ENCODE measurements at regions not wholly inside any gene's neighbourhood (a gene's known extent, or its start where the extent isn't known, plus 50 kb on each side); places are given as distances from the start of the nearest gene placed in this dataset.

DNA sequence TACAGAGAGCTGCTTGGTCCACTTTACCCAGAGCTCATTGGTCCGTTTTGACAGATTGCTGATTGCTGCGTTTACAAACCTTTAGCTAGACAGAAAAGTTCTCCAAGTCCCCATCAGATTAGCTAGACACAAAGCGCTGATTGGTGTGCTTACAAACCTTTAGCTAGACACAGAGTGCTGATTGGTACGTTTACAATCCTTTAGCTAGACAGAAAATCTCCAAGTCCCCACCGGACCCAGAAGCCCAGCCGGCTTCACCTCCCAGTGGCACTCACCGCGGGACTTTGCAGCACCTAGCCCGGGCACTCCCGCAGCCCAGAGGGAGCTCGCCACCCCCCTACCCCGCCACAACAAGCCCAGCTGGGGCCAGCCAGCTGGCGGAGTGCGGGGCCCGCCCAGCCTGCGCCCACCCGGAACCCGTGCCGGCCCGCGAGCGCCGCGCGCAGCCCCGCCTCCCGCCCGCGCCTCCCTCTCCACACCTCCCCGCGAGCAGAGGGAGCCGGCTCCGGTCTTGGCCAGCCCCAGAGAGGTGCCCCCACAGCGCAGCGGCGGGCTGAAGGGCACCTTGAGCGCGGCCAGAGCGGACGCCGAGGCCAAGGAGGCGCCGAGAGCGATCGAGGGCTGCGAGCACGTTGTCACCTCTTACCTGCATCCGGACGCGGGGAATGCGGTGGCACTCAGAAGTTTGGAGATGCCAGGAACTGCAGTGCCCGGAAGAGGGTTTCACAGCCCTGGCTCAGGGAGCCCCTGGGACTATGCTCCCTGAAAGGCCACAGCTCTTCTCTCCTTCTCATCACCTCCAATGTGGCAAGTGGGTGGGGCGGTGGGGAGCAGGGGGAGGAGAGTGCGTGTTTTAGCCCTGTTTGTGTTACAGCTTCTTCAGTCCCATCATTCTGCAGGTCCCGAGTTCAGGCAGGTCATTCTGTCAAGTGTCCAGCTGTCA is 1504.5 kb downstream of the CDH11 start:
- Histone ChIP-seq H3K27me3 (no peaks in the 10 kb centered on the region), H3K36me3 (peaks cover 15% of the 10 kb centered on the region; the same call in 1 of the 2 replicates), H4K20me1 (no peaks in the 10 kb centered on the region), H3K9ac (no peak overlapping the region), H3K4me2 (peak overlapping the region; percentile 91), H3K27ac (peak overlapping the region; percentile 75; the same call in 1 of the 2 replicates), H3K4me1 (peaks cover 63% of the 10 kb centered on the region), H3K9me3 (peaks cover 52% of the 10 kb centered on the region), H3K4me3 (peak overlapping the region; percentile 53)
- no peak for TF ChIP-seq Cebpa-rat (IDR thresholded peaks at IDR 0.05)

DNA sequence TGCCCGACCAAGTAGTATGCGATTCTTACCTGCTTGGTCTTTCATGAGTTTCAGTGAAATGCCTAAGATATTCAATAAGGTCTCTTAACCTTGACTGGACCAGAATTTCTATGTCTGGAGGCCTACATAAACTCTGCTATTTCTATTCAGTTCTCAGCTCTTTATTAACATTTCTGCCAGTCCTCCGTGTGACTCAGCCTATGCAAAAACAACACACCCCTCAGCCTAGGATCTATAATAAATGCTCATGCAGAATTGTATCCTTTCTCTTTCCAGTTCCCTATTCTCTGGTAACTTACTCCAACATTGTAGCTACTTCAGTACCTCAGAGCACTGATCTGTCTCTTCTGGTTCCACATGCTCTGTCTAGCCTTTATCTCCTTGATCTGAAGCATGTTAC is 1507.4 kb downstream of the CDH11 start:
- no peaks in the 10 kb centered on the region for H4K20me1 ChIP-seq
- no peak overlapping the region for H3K27ac ChIP-seq
- no peak overlapping the region for H3K9ac ChIP-seq
- H3K4me2 ChIP-seq: no peak overlapping the region
- TF ChIP-seq Cebpa-rat (IDR thresholded peaks at IDR 0.05): no peak
- H3K9me3 ChIP-seq: peaks cover 60% of the 10 kb centered on the region
- H3K4me1 ChIP-seq: peaks cover 34% of the 10 kb centered on the region
- H3K36me3 ChIP-seq: peaks cover 15% of the 10 kb centered on the region; the same call in 1 of the 2 replicates
- no peak overlapping the region; the same call in 1 of the 2 replicates for H3K4me3 ChIP-seq
- no peaks in the 10 kb centered on the region for H3K27me3 ChIP-seq

DNA sequence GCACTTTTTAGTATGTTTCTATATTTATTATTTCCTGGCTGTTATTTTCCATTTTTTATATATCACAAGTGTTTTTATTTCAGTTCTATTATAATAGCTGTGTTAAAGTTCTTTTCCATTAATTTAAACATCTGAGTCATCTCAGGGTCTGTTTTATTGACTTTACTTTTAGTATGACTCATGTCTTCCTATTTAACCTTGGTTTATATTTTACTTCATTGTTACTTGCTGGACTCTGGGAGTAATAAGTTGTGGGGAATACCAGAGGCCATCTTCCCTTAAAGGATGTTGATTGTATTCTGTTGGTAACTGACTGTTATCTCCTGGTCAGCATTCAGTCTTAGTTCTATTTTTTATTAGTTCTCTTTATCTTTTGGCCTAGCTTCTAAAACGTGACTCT is 1508.2 kb downstream of the CDH11 start:
- Histone ChIP-seq H3K9me3 (peaks cover 60% of the 10 kb centered on the region), H3K4me3 (no peak overlapping the region), H4K20me1 (no peaks in the 10 kb centered on the region), H3K9ac (no peak overlapping the region), H3K36me3 (peaks cover 15% of the 10 kb centered on the region; the same call in 1 of the 2 replicates), H3K27ac (no peak overlapping the region), H3K27me3 (no peaks in the 10 kb centered on the region), H3K4me2 (no peak overlapping the region), H3K4me1 (peaks cover 27% of the 10 kb centered on the region)
- no peak for TF ChIP-seq Cebpa-rat (IDR thresholded peaks at IDR 0.05)

DNA sequence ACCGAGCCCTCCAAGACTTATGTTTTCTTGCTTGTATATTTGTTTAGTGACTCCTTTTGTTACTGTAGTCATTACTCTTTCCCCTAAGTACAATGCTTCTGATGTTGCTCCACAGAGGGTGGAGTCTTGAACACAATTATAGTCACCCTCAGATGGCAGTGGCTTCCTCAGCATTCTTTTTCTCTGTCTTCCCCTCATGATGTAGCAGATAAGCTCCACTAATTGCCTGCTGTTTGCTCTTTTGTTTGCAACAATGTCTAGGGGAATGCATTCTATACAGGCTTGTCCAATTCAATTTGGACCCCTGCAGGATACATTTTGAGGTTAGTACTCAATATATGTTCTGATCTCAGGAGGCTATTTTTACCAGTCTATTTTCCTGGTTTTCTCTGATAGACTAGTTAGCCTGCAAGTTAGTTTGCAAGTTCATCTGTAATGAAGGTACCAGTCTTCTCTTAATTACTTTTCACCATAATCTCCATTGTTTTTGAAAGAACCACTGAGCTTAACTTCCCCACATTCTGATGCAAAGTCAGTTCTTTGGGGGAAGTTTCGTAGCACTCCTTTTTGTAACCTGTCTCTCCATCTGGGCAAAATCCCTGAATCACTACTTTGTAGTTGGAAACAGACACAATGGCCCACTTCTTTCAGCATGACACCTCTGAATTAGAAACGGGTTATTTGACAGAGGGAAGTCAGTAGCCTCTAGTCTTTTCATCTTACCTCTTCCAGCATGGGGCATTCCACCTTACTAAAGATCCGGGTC is 1509.2 kb downstream of the CDH11 start:
- no peak for TF ChIP-seq Cebpa-rat (IDR thresholded peaks at IDR 0.05)
- Histone ChIP-seq H3K9me3 (peaks cover 56% of the 10 kb centered on the region), H3K4me3 (no peak overlapping the region), H3K27me3 (no peaks in the 10 kb centered on the region), H3K9ac (no peak overlapping the region), H3K4me1 (peaks cover 16% of the 10 kb centered on the region), H3K36me3 (peaks cover 15% of the 10 kb centered on the region; the same call in 1 of the 2 replicates), H4K20me1 (no peaks in the 10 kb centered on the region), H3K27ac (no peak overlapping the region), H3K4me2 (no peak overlapping the region)

DNA sequence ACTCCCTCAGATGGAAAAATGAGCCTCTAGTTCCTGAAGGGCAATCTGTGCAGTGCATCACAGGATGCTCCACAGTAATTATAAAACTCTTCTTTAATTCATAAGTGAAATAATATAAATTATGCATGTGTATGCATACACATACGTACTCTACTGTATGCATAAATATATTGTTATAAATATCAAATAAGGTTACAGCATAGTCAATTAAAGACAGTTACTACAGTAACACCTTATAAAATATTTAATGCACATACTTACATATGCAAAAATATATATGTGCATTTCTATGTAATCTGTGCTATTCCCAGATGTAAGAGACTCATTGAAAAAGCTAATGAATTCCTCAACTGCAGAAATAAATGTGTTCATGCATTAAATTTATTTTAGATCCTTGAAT is 1515.1 kb downstream of the CDH11 start:
- H3K27ac ChIP-seq: no peak overlapping the region
- H3K4me3 ChIP-seq: no peak overlapping the region
- no peaks in the 10 kb centered on the region for H4K20me1 ChIP-seq
- no peak for TF ChIP-seq Cebpa-rat (IDR thresholded peaks at IDR 0.05)
- H3K27me3 ChIP-seq: no peaks in the 10 kb centered on the region
- no peaks in the 10 kb centered on the region for H3K4me1 ChIP-seq
- H3K9ac ChIP-seq: no peak overlapping the region
- peaks cover 6% of the 10 kb centered on the region for H3K9me3 ChIP-seq
- no peaks in the 10 kb centered on the region for H3K36me3 ChIP-seq
- no peak overlapping the region for H3K4me2 ChIP-seq

DNA sequence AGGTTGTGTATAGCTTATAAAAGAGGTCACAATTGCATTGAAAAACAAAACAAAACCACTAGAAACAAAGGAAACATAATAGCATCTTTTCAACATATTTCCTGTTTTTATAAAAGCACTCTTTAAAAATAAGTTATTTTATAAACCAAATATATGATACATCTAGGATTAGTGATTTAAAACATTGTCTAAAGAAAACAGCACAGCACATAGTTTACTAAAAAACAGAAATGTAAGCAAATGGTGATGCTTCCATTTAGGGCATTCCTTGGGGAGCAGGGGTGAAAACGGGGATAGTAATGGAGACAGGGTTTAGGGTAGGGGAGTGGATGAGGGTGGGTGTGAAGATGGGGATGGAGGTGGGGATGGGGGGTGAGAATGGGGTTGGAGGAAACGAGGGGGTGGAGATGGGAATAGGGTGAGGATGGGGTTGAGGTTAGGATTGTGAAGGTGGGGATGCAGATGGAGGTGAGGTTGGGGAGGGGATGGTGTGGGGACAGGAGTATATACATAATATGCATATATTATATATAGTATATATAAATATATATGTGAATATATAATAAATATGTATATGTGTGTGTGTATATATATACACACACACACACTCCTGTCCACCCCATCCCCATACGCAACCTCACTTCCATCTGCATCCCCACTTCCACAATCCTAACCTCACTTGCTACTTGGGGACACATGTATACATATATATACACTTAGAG is 1519.5 kb downstream of the CDH11 start:
- Histone ChIP-seq H3K4me3 (no peak overlapping the region), H3K9me3 (no peaks in the 10 kb centered on the region), H4K20me1 (no peaks in the 10 kb centered on the region), H3K4me2 (no peak overlapping the region), H3K27ac (no peak overlapping the region), H3K27me3 (no peaks in the 10 kb centered on the region), H3K36me3 (no peaks in the 10 kb centered on the region), H3K4me1 (no peaks in the 10 kb centered on the region), H3K9ac (no peak overlapping the region)
- TF ChIP-seq Cebpa-rat (IDR thresholded peaks at IDR 0.05): no peak

DNA sequence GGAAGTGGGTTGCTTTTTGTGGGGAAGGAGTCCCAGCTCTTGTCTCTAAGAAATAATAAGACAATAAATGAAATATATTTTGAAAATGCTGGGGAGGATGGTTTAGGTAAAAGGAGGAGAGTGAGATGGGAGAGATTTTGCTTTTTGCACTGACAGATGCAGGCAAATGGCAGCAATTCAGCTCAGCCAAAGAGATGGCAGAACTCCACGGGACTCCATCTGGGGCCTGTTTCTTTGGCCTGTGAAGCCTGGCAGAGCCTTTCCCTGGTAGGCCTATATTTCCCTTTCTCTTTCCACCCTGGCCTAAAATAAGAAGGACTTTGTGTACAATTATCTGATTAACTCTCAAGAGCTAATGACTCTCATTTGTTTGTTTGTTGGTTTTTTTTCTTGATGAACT is 1525.1 kb downstream of the CDH11 start:
- Histone ChIP-seq H3K9ac (no peak overlapping the region), H3K4me3 (no peak overlapping the region), H3K4me1 (no peaks in the 10 kb centered on the region), H3K9me3 (no peaks in the 10 kb centered on the region; the same call in 1 of the 2 replicates), H3K27ac (no peak overlapping the region), H3K36me3 (no peaks in the 10 kb centered on the region), H3K27me3 (no peaks in the 10 kb centered on the region), H3K4me2 (no peak overlapping the region), H4K20me1 (no peaks in the 10 kb centered on the region)
- no peak for TF ChIP-seq Cebpa-rat (IDR thresholded peaks at IDR 0.05)

DNA sequence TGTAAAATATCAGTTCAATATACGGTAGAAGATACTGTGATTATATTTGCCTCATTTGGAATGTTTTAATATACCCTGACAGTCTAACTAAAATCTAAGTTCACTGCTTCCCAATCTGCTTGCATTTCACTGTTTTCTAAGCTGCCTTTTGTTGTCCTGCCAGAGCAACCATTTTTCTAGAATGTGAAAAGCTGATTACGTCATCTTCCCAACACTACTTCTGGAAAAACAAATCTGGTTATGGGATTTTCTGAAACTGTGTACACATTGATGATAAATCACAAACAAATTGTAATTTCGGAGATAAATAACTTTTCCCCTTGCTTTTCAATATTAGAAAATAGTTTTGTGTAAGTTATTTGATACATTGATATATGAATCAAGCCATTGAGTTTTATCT is 1529.0 kb downstream of the CDH11 start:
- Histone ChIP-seq H3K4me2 (no peak overlapping the region), H3K4me1 (no peaks in the 10 kb centered on the region), H3K36me3 (no peaks in the 10 kb centered on the region), H3K27me3 (no peaks in the 10 kb centered on the region), H3K4me3 (no peak overlapping the region), H4K20me1 (no peaks in the 10 kb centered on the region), H3K27ac (no peak overlapping the region), H3K9me3 (no peaks in the 10 kb centered on the region; the same call in 1 of the 2 replicates), H3K9ac (no peak overlapping the region)
- no peak for TF ChIP-seq Cebpa-rat (IDR thresholded peaks at IDR 0.05)

DNA sequence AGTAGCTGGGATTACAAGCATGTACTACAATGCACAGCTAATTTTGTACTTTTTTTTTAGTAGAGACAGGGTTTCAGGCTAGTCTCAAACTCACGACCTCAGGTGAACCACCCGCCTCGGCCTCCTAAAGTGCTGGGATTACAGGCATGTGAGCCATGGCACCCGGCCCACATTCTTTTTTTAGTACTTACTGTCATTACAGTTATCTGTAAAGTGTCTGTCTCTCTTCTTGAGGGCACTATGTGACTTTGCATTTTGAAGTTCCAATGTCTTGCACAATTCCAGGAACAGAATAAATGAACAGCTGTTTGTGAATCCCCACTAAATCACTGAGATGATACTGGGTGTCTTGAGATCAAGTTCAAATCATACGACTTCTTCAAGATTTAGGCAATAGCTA is 1540.3 kb downstream of the CDH11 start:
- no peak for TF ChIP-seq Cebpa-rat (IDR thresholded peaks at IDR 0.05)
- no peak overlapping the region for H3K27ac ChIP-seq
- H3K36me3 ChIP-seq: no peaks in the 10 kb centered on the region
- H3K9ac ChIP-seq: no peak overlapping the region
- no peaks in the 10 kb centered on the region; the same call in 1 of the 2 replicates for H3K9me3 ChIP-seq
- no peak overlapping the region for H3K4me2 ChIP-seq
- no peaks in the 10 kb centered on the region for H3K27me3 ChIP-seq
- H3K4me3 ChIP-seq: no peak overlapping the region
- no peaks in the 10 kb centered on the region for H4K20me1 ChIP-seq
- H3K4me1 ChIP-seq: no peaks in the 10 kb centered on the region

Data from BLaER1 (cell line).